HL-60/S4 treated with retinoic acid at 250 ng/mL for 4 days and 3 days (cell line): ENCODE measurements at regions not wholly inside any gene's neighbourhood (a gene's known extent, or its start where the extent isn't known, plus 50 kb on each side); places are given as distances from the start of the nearest gene placed in this dataset.

Source experiments
- in situ Hi-C: fragments of 300-500 bp; cut with MboI; formaldehyde crosslinking; loops from 2 replicates; pipeline ENCODE4 v1.7.0; 2022; ENCODE audit warnings: low sequenced_read_pairs

- in situ Hi-C loops: no loop called here
Measured at GRCh38 chr15:57821826-57822225, 115.3 kb downstream of the POLR2M start.

DNA sequence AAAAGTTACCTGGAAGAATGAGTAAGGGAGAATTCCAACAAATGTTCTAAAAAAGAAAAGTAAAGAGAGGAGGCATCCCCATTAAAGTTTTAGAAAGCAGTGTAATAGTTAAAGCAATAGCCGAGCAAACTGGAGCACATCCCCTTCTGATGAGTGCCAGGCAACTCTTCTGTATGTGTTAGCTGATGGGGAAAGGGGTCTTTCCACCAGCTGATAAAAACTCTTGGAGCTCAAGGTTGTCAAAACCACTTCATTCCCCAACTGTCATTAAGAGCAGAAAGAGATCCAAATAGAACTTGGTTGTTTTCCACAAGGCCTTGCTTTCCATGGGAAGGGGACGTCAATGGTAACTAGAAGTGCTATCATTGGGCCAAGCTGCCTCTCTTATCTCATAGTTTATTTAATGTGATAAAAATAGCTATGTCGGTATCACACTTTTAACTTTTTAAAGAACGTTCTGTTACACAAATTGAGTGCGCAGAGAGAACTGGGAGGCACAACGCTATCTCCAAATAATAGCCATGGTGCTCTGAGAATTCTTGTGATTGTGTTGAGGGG is 116.9 kb downstream of the POLR2M start:
- in situ Hi-C loops: no loop called here

- in situ Hi-C loops: no loop called here
Measured at GRCh38 chr15:57824186-57824585, 117.7 kb downstream of the POLR2M start.

- in situ Hi-C loops: no loop called here
Measured at GRCh38 chr15:57827021-57827420, 120.5 kb downstream of the POLR2M start.

DNA sequence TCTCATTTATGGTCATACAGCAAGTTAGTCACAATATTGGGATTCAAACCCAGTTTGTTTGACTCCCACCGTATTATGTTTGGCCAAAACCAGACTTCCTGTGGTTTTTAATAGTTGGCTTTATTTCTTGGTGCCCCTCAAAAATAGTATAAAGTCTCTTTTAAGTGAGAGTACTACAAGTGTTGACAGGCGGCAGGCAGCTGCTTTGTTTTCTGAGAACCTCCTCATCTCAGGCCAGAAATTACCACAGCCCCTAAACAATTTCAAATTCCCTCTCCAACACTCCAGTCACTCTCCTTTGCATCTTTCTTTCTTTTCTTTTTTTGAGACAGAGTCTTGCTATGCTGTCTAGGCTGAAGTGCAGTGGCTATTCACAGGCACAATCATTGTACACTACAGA is 121.5 kb downstream of the POLR2M start:
- in situ Hi-C loops: no loop called here

DNA sequence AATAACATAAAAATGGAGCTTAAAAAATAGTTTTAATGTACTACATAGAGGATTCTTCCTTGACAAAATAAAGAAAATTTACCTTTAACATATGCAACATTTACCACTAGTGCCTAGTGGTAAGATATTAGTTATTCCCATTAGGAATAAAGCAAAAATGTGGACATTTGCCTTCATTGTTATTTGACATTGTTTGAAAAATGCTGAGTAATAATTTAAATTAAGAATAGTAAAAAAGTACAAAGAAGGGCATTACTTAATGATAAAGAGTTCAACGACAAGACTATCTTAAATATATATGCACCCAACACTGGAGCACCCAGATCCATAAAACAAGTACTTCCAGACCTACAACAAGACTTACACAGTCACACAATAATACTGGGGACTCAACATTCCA is 125.7 kb downstream of the POLR2M start:
- in situ Hi-C loops: no loop called here

DNA sequence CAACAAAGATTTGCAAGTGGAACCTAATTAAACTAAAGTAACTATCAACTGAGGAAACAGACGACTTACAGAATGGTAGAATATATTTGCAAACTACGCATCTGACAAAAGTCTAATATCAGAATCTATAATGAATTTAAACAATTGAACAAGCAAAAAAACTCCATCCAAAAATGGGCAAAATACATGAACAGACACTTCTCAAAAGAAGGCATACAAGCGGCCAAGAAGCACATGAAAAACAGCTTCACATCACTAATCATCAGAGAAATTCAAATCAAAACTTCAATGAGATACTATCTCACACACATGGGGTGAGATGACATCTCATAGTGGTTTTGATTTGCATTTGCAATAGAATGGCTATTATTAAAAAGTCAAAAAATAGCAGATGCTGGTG is 128.6 kb downstream of the POLR2M start:
- in situ Hi-C loops: no loop called here

DNA sequence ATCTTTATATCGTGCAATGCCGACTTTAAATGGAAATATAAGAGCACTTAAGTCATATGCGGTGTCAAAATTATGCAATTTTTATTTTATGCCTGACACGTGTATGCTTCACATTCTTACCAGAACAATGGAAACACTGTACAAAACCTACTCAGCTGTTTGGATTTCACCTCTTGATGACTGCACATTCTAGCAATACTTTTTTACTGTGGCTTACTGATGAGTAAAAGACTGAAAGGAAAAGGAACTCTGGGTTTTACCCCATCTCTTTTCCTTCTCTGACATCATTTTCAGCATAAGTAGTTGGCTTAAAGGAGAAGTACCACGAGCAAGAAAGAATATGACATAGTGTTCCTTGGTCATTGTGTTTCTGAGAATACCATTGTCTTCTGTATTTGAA is 142.8 kb downstream of the POLR2M start:
- in situ Hi-C loops: no loop called here

GRCh38 chr15:57854531-57854930 is 148.0 kb downstream of the POLR2M start:
- in situ Hi-C loops: loop anchor here (25.0 kb wide), 3 partner anchors 292 to 517 kb away; no protein-coding TSS in a partner anchor

DNA sequence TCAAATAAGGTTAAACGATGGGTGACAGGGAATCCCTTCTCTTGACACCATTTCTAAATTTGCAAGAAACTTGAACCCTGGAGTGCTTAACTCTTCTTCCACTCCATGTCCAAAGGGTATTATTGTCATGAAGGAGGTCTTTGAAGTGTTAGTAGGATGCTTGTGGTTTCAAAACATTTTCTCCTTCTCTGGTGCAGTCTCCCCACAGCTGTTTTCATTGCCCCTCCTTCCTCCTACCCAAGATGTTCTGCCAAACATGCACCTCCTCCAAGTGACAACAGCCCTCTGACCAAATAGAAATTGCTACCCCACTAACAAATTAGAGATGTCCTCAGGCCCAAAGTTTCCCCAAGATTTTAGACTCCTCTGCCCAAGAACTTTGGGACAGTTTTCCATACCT is 151.4 kb downstream of the POLR2M start:
- in situ Hi-C loops: loop anchor here (25.0 kb wide), 3 partner anchors 296 to 521 kb away; no protein-coding TSS in a partner anchor

DNA sequence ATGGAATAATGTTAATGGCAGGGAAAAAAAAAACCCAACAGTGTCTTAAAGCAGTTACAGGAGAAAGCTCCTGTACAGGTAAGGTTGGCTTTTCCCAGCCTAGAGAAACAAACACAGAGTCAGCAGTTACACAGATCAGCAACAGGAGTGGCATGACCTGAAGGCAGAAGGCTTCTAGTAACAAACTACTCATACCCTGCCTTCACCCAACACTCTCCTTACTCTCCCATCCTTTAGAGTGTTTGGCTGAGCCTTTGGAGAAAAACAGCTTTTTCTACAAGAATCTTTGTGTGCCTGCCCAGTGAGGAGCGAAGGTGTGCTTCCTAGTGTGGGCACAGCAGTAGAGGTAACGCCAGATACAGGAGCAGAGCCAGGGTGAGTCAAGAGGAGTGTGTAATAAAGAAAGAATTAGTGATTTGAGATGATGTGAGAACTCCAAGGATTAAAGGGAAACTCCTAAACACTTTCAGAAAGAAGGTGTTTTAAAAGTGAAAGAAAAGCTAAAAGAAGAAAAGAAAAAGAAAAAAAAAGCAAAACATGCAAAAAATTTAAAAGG is 152.7 kb downstream of the POLR2M start:
- in situ Hi-C loops: loop anchor here (25.0 kb wide), 3 partner anchors 297 to 522 kb away; no protein-coding TSS in a partner anchor

DNA sequence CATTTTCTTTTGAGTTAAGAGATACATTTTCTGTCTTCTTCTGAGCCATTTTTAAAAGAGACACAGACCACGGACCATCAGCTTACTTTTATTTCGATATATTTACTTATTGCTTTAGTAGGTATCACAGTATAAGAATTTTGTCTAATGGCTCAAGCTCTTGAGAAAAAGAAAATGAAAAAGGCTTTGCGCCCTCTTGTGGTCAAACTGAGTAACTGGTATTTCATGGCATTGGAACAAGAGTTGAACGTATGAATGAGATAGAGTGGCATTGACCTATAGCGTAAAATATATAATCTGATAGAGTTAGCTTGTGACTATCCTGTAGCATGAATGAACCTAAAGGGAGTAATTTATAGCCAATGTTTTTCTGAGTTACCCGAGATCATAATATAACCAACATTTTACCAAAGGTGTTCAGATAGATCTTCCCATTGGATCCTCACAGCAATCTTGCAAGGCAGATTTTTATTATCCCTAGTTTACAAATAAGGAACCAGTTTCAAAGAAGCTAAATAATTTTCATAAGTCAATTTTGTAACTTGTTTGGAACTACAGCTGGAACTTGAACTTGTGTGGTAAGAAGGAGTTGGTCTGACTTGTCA is 154.6 kb downstream of the POLR2M start:
- in situ Hi-C loops: loop anchor here (25.0 kb wide), 3 partner anchors 299 to 524 kb away; no protein-coding TSS in a partner anchor

GRCh38 chr15:57861815-57862586 is 155.5 kb downstream of the POLR2M start:
- in situ Hi-C loops: loop anchor here (25.0 kb wide), 3 partner anchors 300 to 525 kb away; no protein-coding TSS in a partner anchor

GRCh38 chr15:57862761-57863160 is 156.2 kb downstream of the POLR2M start:
- in situ Hi-C loops: loop anchor here (25.0 kb wide), 3 partner anchors 300 to 525 kb away; no protein-coding TSS in a partner anchor

- in situ Hi-C loops: loop anchor here (25.0 kb wide), 3 partner anchors 303 to 528 kb away; no protein-coding TSS in a partner anchor
Measured at GRCh38 chr15:57865294-57865693, 158.8 kb downstream of the POLR2M start.

DNA sequence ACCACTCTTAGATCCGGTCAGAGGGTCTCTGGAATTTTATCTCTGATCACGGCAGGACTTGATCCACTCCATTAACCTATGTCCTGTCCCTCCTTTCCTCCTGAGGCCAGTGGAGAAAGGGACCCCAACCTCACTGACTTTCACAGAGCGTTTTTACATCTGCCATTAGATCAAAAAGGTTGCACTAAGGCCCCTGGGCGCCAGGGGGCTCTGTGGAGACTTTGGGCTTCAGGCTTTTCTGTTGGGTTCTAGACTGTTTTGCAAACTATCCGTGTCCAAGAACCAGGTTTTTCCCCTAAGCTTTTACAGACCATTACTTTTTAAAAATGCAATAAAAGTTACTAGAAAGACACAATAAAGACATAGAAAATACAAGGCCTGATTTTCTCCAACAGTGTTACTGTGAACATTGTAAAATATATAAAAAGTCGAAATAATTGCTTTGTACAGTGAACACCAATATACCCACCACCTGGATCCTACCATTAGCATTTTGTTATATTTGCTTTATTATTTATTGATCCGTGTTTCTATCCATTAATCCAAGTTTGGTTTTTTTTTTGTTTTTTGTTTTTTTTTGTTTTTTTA is 159.7 kb downstream of the POLR2M start:
- in situ Hi-C loops: loop anchor here (25.0 kb wide), 3 partner anchors 304 to 529 kb away; no protein-coding TSS in a partner anchor

DNA sequence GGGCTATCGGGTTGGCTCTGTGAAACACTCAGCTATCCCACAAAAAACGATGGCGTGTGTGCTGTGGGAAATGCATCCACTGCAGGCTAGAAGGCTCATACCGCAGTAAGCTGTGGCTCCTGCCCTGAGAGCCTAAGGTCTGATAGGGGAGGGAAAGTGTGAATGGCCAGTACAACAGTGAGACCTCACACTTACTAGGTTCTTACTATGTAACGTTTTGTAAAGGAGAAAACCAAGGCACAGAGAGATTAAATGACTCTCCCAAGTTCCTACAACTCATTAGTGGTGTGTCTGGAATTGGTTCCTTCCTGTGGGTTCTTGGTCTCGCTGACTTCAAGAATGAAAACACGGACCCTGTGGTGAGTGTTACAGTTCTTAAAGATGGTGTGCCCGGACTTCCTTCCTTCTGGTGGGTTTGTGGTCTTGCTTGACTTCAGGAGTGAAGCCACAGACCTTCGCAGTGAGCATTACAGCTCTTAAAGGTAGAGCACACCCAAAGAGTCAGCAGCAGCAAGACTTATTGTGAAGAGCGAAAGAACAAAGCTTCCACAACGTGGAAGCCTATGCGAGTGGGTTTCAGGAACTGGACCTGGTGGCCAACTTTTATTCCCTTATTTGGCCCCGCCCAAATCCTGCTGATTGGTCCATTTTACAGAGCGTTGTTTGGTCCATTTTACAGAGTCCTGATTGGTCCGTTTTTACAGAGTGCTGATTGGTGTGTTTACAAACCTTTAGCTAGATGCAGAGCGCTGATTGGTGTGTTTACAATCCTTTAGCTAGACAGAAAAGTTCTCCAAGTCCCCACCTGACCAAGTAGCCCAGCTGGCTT is 161.7 kb downstream of the POLR2M start:
- in situ Hi-C loops: loop anchor here (25.0 kb wide), 3 partner anchors 306 to 531 kb away; no protein-coding TSS in a partner anchor

DNA sequence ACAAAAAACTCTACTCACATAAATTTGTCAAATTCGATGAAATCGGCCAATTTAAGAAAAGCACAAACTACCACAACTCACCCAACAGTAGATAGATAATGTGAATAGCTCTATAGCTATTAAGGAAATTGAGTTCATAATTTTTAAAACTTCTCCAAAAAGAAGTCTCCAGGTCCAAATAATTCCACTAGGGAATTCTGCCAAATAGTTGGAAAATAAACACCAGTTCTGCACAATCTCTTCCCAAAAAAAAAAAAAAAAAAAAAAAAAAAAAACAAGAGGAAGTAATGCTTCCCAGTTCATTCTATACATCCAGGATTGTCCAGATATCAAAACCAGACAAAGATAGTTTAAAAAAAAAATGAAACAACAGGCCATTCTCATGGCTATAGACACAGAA is 164.2 kb downstream of the POLR2M start:
- in situ Hi-C loops: loop anchor here (25.0 kb wide), 3 partner anchors 308 to 533 kb away; no protein-coding TSS in a partner anchor

- in situ Hi-C loops: loop anchor here (25.0 kb wide), 3 partner anchors 310 to 535 kb away; no protein-coding TSS in a partner anchor
Measured at GRCh38 chr15:57872281-57873030, 165.9 kb downstream of the POLR2M start.
